Neural cell (in vitro differentiated cells): ENCODE measurements at regions not wholly inside any gene's neighbourhood (a gene's known extent, or its start where the extent isn't known, plus 50 kb on each side); places are given as distances from the start of the nearest gene placed in this dataset.

Experiments used
- H2AFZ ChIP-seq: fragments of 200-600, 300-800 bp; sonication (generic), shearing (Covaris generic); 2 replicates; pipeline ENCODE4 v1.6.0; 2014; ENCODE audit warnings: low read depth, mild to moderate bottlenecking, antibody characterized with exemption, low read length, moderate library complexity
- H3F3A ChIP-seq: fragments of 200-600 bp; shearing (Covaris generic); 2 replicates; pipeline ENCODE4 v1.6.1; 2016; ENCODE audit warnings: mild to moderate bottlenecking, moderate library complexity, mixed read lengths, antibody characterized with exemption, low read length; ENCODE audit not compliant: insufficient read depth, poor library complexity, severe bottlenecking
- H3K27ac ChIP-seq: fragments of 200-600, 300-800 bp; sonication (generic), shearing (Covaris generic); 2 replicates; pipeline ENCODE4 v1.5.1; 2014; ENCODE audit warnings: mild to moderate bottlenecking, low read length, moderate library complexity
- H3K27me3 ChIP-seq: fragments of 300-800, 200-600 bp; sonication (generic), shearing (Covaris generic); 2 replicates; pipeline ENCODE4 v1.6.0; 2014; ENCODE audit warnings: mild to moderate bottlenecking, low read depth, low read length, moderate library complexity; ENCODE audit not compliant: insufficient read depth
- H3K36me3 ChIP-seq: fragments of 300-800, 200-600 bp; sonication (generic), shearing (Covaris generic); 2 replicates; pipeline ENCODE4 v1.5.1; 2014; ENCODE audit warnings: mild to moderate bottlenecking, antibody characterized with exemption, low read length, moderate library complexity; ENCODE audit not compliant: insufficient read depth
- H3K4me2 ChIP-seq: fragments of 300-800, 200-600 bp; sonication (generic), shearing (Covaris generic); 2 replicates; pipeline ENCODE4 v1.6.0; 2014; ENCODE audit warnings: mild to moderate bottlenecking, low read length
- H3K4me3 ChIP-seq: fragments of 300-800, 200-600 bp; sonication (generic), shearing (Covaris generic); 2 replicates; pipeline ENCODE4 v1.5.1; 2014; ENCODE audit warnings: mild to moderate bottlenecking, low read length, moderate library complexity
- H3K79me2 ChIP-seq: fragments of 200-600 bp; shearing (Covaris generic); replicated peaks from 2 replicates; pipeline ENCODE4 v1.6.0; 2014; ENCODE audit warnings: mild to moderate bottlenecking, low read length, moderate library complexity; ENCODE audit not compliant: insufficient read depth
- H3K9ac ChIP-seq: fragments of 300-800, 200-600 bp; sonication (generic), shearing (Covaris generic); 2 replicates; pipeline ENCODE4 v1.6.1; 2016; ENCODE audit warnings: mild to moderate bottlenecking, low read length, mixed read lengths
- H3K9me2 ChIP-seq: fragments of 200-600 bp; shearing (Covaris generic); 2 replicates; pipeline ENCODE4 v1.6.1; 2016; ENCODE audit warnings: mild to moderate bottlenecking, low read length, mixed read lengths; ENCODE audit not compliant: insufficient read depth
- H3K9me3 ChIP-seq: fragments of 200-600, 300-800 bp; sonication (generic), shearing (Covaris generic); 2 replicates; pipeline ENCODE4 v1.6.1; 2016; ENCODE audit warnings: mild to moderate bottlenecking, mixed run types, low read length, moderate library complexity, mixed read lengths
- H4K20me1 ChIP-seq: fragments of 200-600 bp; shearing (Covaris generic); 2 replicates; pipeline ENCODE4 v1.6.1; 2016; ENCODE audit warnings: mild to moderate bottlenecking, mixed run types; ENCODE audit not compliant: insufficient read depth
- EZH2 ChIP-seq: fragments of 200-600, 300-800 bp; shearing (Covaris generic), sonication (generic); IDR thresholded peaks from 2 replicates; pipeline ENCODE4 v1.6.1; 2014; ENCODE audit warnings: antibody characterized with exemption, low read length, borderline replicate concordance, mild to moderate bottlenecking; ENCODE audit not compliant: insufficient read depth, poor library complexity, severe bottlenecking

DNA sequence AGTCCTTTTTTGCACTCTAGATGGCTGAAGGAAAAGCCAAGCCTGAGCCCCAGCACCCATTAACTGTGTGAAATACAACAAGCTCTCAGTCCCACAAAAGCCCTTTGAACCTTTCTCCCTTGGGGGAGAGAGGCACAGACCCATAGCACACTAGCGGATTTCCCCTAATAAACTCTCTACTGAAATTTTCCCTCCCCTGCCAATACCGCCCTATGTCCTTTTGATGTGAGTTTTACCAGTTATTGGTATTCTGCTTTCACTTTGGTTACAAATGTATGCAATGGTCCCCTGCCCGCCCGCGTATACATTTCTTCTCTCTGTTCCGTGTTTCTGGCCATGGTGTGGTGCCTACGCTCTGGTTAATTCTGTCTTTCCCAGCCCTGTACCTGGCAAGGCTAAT lies 54.0 kb upstream of the MYO16 start:
- Histone ChIP-seq H4K20me1 (no peaks in the 10 kb centered on the region), H3K4me2 (no peak overlapping the region), H3K9ac (no peak overlapping the region), H3K4me3 (no peak overlapping the region), H3K27me3 (no peaks in the 10 kb centered on the region), H3K27ac (no peak overlapping the region), H3K9me2 (no peaks in the 10 kb centered on the region), H2AFZ (no peak overlapping the region), H3K79me2 (no peaks in the 10 kb centered on the region), H3K9me3 (no peaks in the 10 kb centered on the region), H3K36me3 (no peaks in the 10 kb centered on the region), H3F3A (no peaks in the 10 kb centered on the region)
- no peak for TF ChIP-seq EZH2
